Left cardiac atrium (tissue), 4 donors: ENCODE measurements at regions not wholly inside any gene's neighbourhood (a gene's known extent, or its start where the extent isn't known, plus 50 kb on each side); places are given as distances from the start of the nearest gene placed in this dataset.
A peak's percentile ranks its signal among the peaks of the same experiment; 100 is the strongest.

Experiments
- ATAC-seq, 2 donors: fragments of 200-7000 bp; cut with Tn5 transposase; one replicate each; pipeline ENCODE4 v1.9.1; 2020; ENCODE audit warnings: mild to moderate bottlenecking in 2 of 2, moderate library complexity in 2 of 2
- DNase-seq: peaks from one replicate; pipeline ENCODE4 v3.0.0-alpha.2; 2020
- intact Hi-C, 2 donors: fragments of 100-400 bp; cut with DNase I; formaldehyde crosslinking; loops; one replicate each; pipeline versions ENCODE4 v1.14.1 to v1.15.1; 2022 to 2023
- donor health status: DM: no; HTN: yes; CAD: no.
- donor health status: DM: no; HTN: yes; CAD: no; lungs with severe emphysema.
- donor health status: DM: yes; HTN: yes; CAD: no.
- donor health status: Dilated cardiomyopathy.

DNA sequence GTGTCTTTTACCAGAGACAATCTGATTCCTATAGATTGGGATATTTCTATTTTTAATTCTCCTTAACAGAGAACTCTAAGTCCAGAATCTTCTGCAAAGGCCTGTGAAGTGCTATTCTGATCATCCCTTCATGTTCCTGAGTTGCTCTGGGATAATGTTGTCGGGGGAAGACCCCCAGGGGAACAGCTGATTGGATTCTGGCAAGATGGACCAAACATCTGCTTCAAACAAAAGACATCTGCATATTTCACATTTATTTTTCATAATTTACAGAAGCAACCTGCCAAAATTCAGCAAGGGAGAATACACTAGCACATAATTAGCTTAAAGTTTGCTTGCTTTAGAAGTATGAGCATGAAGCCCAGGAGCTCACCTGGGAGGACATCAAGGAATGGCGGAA lies 116.0 kb upstream of the ETAA1 start:
- ATAC-seq = no peak
- intact Hi-C loops = no loop called here
- DNase-seq = no peak

GRCh38 chr2:67283641-67284040 lies 113.5 kb upstream of the ETAA1 start:
- intact Hi-C loops = no loop called here

GRCh38 chr2:67286981-67287759 lies 110.0 kb upstream of the ETAA1 start:
- ATAC-seq = no peak
- intact Hi-C loops = no loop called here
- no peak for DNase-seq

More at GRCh38 chr2:67283641-67284040, 113.5 kb upstream of the ETAA1 start:
- DNase-seq (no peak), ATAC-seq (no peak)

- ATAC-seq (no peak), DNase-seq (no peak)
- intact Hi-C loops = no loop called here
Observed at GRCh38 chr2:67289271-67289670, 107.9 kb upstream of the ETAA1 start.

DNA sequence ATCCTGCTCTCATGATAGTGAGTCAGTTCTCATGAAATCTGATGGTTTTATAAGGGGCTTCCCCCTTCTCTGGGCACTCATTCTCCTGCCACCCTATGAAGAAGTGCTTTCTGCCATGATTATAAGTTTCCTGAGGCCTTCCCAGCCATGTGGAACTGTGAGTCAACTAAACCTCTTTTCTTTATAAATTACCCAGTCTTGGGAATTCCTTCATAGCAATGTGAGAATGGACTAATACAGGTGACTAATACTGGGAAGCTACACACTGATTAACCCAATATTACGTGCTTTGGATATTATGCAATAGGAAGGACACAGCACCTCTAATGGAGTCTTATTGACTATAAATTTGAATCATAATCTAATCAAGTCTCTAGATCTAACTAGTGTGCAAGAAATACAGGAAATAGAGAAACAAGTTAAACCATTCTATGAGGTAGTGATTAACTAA lies 107.2 kb upstream of the ETAA1 start:
- ATAC-seq (peak in 1 of 2 donors; percentile 50), DNase-seq (no peak)
- intact Hi-C loops = no loop called here

DNA sequence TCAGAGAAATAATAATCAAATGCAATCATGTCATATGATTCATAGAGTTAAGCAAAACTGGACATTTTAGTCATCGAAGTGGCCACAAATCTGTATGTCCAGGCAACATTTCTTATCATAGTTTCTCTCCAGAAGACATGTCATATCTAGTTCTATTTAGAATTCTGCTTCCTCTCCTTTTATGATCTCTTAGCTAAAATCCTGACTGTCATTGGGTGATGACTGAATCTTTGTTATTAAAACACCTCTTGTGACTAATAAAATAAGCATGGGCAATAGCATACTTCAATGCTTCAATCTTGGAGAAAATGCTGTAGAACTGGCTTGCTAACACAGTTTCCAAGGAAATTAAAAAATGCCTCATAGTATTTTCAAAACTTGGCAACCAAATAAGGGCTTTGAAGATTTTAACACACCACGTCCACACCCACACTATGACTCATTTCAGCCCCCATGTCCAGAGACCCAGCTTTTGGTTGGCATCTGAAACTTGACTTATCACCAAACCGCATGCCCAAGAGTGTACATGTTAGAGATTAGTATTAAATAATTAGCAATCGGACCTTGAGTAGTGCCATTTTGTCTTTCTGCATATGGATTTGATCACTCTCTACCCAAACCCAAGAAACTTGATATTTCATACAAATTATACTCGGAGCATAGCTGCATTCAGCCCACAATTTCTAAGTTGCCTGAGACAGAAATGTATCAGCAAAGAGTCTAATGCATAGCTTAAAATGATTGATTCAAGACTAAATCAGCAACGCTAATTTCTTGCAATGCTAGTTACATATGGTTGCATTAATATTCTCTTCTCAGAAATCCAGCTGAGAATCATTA lies 106.5 kb upstream of the ETAA1 start:
- ATAC-seq (peak in 1 of 2 donors; percentile 73), DNase-seq (no peak)
- intact Hi-C loops = no loop called here

DNA sequence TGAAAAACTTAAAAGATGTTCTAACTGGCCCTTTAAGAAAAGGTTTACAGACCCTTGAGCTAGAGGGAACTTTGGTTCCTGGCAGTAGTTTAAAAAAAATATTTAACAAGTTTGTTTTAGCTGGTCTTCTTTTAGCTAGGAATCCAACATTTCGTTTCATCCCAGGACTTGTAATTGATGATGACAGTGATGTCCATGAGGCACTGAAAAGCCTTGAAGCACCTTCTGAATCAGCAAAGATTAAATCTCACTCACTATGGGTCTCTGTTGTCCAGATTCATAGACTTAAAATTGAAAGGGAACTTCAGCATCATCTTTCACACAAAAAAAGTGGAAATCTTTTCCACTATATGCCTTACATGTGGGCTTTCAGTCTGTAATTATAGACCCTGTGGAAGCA lies 102.9 kb upstream of the ETAA1 start:
- DNase-seq = no peak
- no peak for ATAC-seq
- intact Hi-C loops = no loop called here

DNA sequence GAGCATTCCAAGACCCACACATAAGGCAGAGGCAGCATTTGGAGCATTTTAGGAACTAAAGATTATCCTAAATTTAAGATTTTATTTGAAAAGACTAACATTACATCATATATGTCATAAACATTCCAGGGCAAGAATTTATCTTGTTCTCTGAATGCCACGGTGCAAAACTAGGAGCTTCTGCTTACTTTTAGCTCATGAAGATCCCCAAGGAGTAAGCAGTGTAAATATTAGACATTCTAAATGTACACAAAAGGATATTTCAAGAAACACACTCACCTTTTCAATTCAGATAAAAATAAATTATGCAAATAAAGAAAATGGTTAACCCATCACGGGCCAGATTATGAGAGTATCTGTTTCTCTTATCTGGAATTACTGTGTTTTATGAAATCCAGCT lies 101.7 kb upstream of the ETAA1 start:
- DNase-seq (no peak), ATAC-seq (no peak)
- intact Hi-C loops = no loop called here

DNA sequence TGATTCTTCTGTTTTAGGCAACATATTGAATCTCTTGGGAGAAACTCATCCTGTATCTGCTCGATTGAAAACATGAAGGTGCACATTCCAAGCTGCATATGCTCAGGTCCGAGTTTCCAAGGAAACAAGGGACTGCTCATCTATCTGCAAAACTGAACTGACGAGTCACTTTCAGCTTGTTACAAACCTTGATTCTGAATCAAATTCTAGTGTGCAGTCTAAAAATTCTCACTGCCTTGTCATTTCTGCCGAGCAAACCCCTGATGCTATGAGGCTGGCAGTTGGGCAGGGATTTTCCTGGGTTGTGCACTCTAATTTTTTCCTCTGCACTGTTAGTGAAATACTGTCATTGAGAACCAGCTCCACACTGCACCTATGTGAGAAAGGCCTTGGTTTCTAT lies 101.3 kb upstream of the ETAA1 start:
- no peak for ATAC-seq
- intact Hi-C loops = no loop called here

GRCh38 chr2:67304300-67304890 lies 92.7 kb upstream of the ETAA1 start:
- intact Hi-C loops = no loop called here
- DNase-seq = no peak
- ATAC-seq = no peak

More for the DNA sequence above, 101.3 kb upstream of the ETAA1 start:
- no peak for DNase-seq

DNA sequence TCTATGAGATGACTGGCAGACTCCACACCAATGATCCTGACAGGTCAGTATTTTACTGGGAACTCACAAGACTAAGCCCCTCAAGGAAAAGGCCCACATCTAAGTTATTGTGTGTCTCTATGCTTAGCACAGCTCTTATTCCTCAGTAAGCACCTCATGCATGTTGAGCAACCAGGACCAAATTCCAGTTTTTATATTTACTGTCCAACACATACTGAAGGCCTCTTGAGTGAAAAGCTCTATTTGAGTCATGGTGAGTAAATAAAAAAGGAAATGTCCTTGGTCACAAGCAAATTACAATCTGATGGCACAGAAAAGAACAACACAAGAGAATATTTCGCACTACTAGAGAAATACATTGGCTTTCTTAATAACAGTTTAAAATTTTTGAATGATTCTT lies 87.9 kb upstream of the ETAA1 start:
- ATAC-seq = no peak
- intact Hi-C loops = no loop called here

DNA sequence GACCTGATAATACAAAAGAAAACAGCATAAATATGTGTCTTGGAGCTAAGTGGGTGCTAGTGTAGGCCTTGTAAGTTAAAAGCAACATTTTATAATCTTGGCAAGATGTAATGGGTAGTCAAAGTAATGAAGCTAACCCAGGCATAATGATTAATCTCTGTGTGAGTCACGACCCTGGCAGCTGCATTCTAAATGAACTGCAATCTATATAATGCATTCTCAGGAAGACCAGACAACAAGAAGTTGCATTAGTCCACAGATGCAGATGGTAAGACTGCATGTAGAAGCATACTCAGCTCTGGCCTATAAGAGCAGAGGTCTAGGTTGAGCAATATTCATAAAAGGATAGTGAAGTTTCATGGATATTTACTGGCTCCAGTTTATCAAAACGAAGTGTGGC lies 85.6 kb upstream of the ETAA1 start:
- DNase-seq (no peak), ATAC-seq (no peak)
- intact Hi-C loops = no loop called here

More for the DNA sequence above, 87.9 kb upstream of the ETAA1 start:
- DNase-seq = no peak

DNA sequence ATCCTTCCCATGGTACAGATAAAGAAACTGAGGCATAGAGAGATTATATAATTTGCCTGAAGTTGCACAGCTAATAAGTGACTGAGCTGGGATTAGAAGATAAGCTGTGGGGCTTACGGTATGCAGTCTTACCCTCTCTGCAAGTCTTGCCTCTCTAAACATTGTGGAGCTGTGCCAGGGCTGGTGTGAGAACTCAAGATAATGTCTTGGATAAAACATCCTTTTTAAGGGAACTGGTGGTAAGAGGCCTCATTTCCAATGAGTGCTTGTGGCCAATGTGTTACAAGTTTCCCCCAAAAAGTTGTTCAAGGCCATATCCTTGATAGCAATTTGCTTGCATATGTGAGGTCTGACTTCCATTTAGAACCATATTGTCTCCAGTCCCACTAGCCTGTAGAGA lies 84.3 kb upstream of the ETAA1 start:
- intact Hi-C loops = no loop called here
- DNase-seq = no peak
- no peak for ATAC-seq

GRCh38 chr2:67313536-67313935 lies 83.6 kb upstream of the ETAA1 start:
- ATAC-seq = no peak
- intact Hi-C loops = no loop called here
- no peak for DNase-seq

DNA sequence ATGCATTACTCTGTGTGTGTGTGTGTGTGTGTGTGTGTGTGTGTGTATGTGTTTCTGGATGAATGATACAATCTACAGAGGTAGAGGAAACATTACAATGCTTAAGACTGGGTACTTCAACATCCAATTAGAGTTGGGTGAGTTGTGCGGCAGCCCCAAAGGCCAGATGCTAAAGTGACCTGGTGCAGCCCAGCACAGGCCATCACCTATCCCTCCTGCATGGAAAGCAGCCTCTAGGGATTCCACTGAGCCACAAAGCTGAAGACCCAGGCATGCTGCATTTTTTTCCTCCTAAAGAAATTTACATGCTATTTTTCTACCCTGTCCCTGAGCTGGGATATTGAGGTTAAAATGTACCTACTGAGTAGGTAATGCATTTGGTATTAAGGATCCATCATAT lies 79.1 kb upstream of the ETAA1 start:
- DNase-seq = no peak
- no peak for ATAC-seq
- intact Hi-C loops = no loop called here

GRCh38 chr2:67318563-67318962 lies 78.6 kb upstream of the ETAA1 start:
- intact Hi-C loops = no loop called here

DNA sequence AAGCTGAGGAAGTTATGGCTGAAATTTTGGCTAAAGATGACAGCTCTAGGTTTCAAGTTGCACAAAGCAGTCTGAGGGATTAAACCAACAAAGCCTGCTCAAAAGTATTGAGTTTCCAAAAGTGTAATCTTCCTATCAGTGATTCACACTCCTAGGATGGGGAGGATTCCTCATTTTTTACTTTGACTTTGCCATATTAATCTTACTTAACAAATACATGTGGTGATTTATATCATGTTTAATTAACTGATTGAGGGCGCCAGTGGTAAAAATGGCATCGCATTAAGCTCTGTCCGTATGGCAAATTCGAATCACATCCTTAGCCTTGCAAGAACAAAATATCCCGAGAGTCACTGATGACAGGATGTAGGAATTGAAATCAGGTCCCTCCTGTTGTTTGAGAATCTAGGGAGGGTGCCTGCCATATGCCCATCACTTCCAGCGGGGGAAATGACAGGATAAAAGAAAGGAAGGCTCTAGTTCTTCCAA lies 78.1 kb upstream of the ETAA1 start:
- ATAC-seq (no peak), DNase-seq (no peak)
- intact Hi-C loops = no loop called here

More at GRCh38 chr2:67318563-67318962, 78.6 kb upstream of the ETAA1 start:
- ATAC-seq = no peak
- DNase-seq = no peak

- intact Hi-C loops = no loop called here
- no peak for DNase-seq
- no peak for ATAC-seq
Observed at GRCh38 chr2:67320861-67321587, 76.1 kb upstream of the ETAA1 start.

- intact Hi-C loops = no loop called here
- DNase-seq (no peak), ATAC-seq (no peak)
Observed at GRCh38 chr2:67321588-67321903, 75.6 kb upstream of the ETAA1 start.
